ENCODE measurements at regions not wholly inside any gene's neighbourhood (a gene's known extent, or its start where the extent isn't known, plus 50 kb on each side); places are given as distances from the start of the nearest gene placed in this dataset.

DNA sequence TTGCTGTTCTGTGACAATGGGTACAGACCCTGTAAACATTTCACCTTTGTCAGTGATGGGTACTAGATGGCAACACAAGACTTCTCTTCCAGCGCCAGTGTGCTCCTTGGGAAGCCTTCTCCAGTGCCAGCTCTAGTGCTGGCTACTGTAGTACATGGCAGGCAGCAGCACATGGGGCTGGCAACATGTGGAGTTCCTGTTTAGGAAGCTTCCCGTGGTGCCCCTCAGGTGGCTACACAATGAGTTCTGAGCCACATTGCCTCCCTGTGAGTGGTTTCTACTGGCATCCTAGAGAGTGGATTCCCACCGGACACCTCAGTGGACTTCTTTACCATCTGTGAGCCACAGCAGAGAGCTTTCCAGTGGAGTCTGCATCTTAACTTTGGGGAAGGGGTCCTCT, 302.1 kb downstream of the CYRIA start:
- 93% methylated on average over 3 of the region's 3 CpGs for WGBS
- H3K27me3 ChIP-seq: no peaks in the 10 kb centered on the region
- no peak overlapping the region for H3K27ac ChIP-seq
- no peak overlapping the region for H3K4me3 ChIP-seq
- no peaks in the 10 kb centered on the region for H3K4me1 ChIP-seq
- H3K36me3 ChIP-seq: no peaks in the 10 kb centered on the region
- no peak for DNase-seq (ENCODE audit: low spot score in 2 of 2)
- no peaks in the 10 kb centered on the region for H3K9me3 ChIP-seq
- TF ChIP-seq EP300 (IDR thresholded peaks at IDR 0.05) (no peak), POLR2A (IDR thresholded peaks at IDR 0.05) (no peak), POLR2AphosphoS5 (IDR thresholded peaks at IDR 0.05) (no peak)
- TF ChIP-seq, protein P1, sequence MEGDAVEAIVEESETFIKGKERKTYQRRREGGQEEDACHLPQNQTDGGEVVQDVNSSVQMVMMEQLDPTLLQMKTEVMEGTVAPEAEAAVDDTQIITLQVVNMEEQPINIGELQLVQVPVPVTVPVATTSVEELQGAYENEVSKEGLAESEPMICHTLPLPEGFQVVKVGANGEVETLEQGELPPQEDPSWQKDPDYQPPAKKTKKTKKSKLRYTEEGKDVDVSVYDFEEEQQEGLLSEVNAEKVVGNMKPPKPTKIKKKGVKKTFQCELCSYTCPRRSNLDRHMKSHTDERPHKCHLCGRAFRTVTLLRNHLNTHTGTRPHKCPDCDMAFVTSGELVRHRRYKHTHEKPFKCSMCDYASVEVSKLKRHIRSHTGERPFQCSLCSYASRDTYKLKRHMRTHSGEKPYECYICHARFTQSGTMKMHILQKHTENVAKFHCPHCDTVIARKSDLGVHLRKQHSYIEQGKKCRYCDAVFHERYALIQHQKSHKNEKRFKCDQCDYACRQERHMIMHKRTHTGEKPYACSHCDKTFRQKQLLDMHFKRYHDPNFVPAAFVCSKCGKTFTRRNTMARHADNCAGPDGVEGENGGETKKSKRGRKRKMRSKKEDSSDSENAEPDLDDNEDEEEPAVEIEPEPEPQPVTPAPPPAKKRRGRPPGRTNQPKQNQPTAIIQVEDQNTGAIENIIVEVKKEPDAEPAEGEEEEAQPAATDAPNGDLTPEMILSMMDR (IDR thresholded peaks at IDR 0.05): no peak

DNA sequence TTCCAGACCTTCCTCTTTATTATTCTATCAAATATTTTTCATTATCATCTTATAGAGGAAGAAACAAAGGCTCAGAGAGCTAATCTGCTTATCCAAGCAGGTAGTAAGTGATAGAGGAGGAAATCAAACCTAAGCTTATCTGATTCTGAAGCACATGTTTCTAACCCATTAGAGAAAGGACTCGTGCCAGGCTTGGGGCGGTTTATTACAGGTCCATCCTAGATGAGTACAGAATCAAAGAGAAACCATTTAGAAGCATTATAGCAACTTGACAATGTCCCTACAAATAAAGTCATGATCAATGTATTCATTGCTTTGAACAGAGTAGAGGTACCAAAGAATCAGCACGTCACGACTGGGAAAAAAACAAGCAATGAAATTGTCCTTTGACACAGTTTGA, 303.0 kb downstream of the CYRIA start:
- WGBS: 86% methylated on average over 4 of the region's 4 CpGs
- Histone ChIP-seq H3K36me3 (no peaks in the 10 kb centered on the region), H3K4me3 (no peak overlapping the region), H3K9me3 (no peaks in the 10 kb centered on the region), H3K4me1 (no peaks in the 10 kb centered on the region), H3K27ac (no peak overlapping the region), H3K27me3 (no peaks in the 10 kb centered on the region)
- no peak for TF ChIP-seq POLR2AphosphoS5 (IDR thresholded peaks at IDR 0.05)
- no peak for TF ChIP-seq EP300 (IDR thresholded peaks at IDR 0.05)
- TF ChIP-seq, protein P1 (IDR thresholded peaks at IDR 0.05): no peak
- no peak for TF ChIP-seq POLR2A (IDR thresholded peaks at IDR 0.05)
- DNase-seq (ENCODE audit: low spot score in 2 of 2): no peak

DNA sequence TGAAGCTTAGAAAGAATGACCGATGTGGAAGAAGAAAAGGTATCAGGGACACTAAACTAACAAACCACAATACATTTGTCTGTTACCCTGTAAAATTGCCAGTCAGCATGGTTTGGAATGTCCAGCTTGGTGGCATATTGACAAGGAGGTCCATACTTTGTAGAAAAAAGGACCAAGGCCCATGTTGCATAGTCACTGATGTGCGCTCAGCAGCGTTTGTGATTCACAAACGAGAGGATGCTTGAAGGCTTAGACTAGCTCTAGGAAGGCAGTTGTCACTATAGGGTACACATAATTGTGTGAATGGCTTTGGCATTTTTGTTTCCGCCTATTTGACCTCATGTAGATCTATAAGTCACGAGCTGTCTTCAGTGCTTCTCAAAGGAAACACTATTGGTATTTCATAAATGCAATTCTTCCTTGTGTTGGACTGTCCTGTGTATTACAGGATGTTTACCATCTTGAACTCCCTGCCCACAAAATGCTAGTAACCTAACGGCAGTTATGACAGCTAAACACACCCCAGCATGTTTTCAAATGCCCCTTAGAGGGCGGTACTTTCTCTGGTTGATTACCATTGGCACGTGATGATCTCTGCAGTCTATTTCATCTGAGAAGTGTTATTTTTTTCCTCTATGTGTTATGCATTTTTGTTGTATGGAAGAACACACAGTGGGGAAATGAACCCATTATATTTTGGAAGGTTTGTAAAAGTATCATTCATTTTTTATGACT, 304.2 kb downstream of the CYRIA start:
- no peaks in the 10 kb centered on the region for H3K36me3 ChIP-seq
- H3K4me3 ChIP-seq: no peak overlapping the region
- H3K9me3 ChIP-seq: no peaks in the 10 kb centered on the region
- no peak for DNase-seq (ENCODE audit: low spot score in 2 of 2)
- H3K4me1 ChIP-seq: no peaks in the 10 kb centered on the region
- no peaks in the 10 kb centered on the region for H3K27me3 ChIP-seq
- H3K27ac ChIP-seq: no peak overlapping the region
- WGBS: 88% methylated on average over 9 of the region's 9 CpGs
- no peak for TF ChIP-seq EP300 (IDR thresholded peaks at IDR 0.05)
- TF ChIP-seq POLR2AphosphoS5 (IDR thresholded peaks at IDR 0.05): no peak
- TF ChIP-seq, protein P1 (IDR thresholded peaks at IDR 0.05): no peak
- TF ChIP-seq POLR2A (IDR thresholded peaks at IDR 0.05): no peak

DNA sequence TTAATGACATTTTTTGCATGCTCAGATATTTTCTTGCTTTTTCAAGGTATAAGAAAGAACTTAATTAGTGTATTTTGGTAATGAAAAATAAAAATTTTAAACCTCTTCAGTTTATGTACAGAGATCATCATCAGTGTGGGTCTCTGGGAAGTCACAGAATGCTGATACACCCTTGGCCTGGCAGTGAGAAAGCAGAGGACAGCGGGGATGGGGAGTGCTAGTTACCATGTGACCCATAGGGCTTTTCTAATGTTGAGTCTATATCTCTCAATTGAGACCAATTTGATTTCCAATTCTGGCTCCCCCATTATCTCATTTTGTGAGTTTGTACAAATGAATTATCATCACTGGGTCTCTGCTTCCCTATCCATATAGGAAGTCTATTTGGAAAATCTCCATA, 305.7 kb downstream of the CYRIA start:
- Histone ChIP-seq H3K36me3 (no peaks in the 10 kb centered on the region), H3K4me1 (no peaks in the 10 kb centered on the region), H3K27me3 (no peaks in the 10 kb centered on the region), H3K27ac (no peak overlapping the region), H3K9me3 (no peaks in the 10 kb centered on the region), H3K4me3 (no peak overlapping the region)
- TF ChIP-seq POLR2A (IDR thresholded peaks at IDR 0.05): no peak
- no peak for TF ChIP-seq EP300 (IDR thresholded peaks at IDR 0.05)
- TF ChIP-seq, protein P1 (IDR thresholded peaks at IDR 0.05): no peak
- TF ChIP-seq POLR2AphosphoS5 (IDR thresholded peaks at IDR 0.05): no peak
- WGBS: 78% methylated on average over 1 of the region's 1 CpG
- no peak for DNase-seq (ENCODE audit: low spot score in 2 of 2)

DNA sequence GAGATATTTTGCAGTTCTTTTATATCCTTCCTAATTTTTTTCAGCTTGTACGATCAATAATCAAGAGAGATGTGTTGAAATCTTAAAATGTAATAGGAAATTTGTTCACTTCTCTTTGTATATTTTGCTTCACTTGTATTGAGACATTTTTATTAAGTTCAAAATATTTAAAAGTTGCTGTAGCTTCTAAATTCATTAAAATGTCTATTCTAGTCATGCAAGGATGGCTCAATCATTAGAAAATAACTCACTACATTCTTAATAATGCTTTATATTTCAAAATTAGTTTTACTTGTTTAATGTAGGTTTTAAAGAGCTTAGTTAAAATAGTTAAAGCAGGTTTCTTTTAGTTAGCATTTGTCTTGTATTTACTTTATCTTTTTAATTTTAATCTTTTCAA, 308.4 kb downstream of the CYRIA start:
- H3K27me3 ChIP-seq: no peaks in the 10 kb centered on the region
- no peak overlapping the region for H3K4me3 ChIP-seq
- no peaks in the 10 kb centered on the region for H3K4me1 ChIP-seq
- H3K36me3 ChIP-seq: no peaks in the 10 kb centered on the region
- DNase-seq (ENCODE audit: low spot score in 2 of 2): no peak
- H3K27ac ChIP-seq: no peak overlapping the region
- WGBS: 91% methylated on average over 1 of the region's 1 CpG
- no peaks in the 10 kb centered on the region for H3K9me3 ChIP-seq
- TF ChIP-seq EP300 (IDR thresholded peaks at IDR 0.05) (no peak), POLR2A (IDR thresholded peaks at IDR 0.05) (no peak), POLR2AphosphoS5 (IDR thresholded peaks at IDR 0.05) (no peak)
- TF ChIP-seq, protein P1 (IDR thresholded peaks at IDR 0.05): no peak
